ENCODE measurements at regions not wholly inside any gene's neighbourhood (a gene's known extent, or its start where the extent isn't known, plus 50 kb on each side); places are given as distances from the start of the nearest gene placed in this dataset.

GRCh38 chr12:125583071-125583470, 517.8 kb downstream of the AACS start:
- DNase-seq (ENCODE audit: extremely low spot score, unreplicated experiment), result no peak
- no peaks in the 10 kb centered on the region for H3K27me3 Mint-ChIP-seq (ENCODE audit: unreplicated experiment)
- H3K36me3 Mint-ChIP-seq (ENCODE audit: unreplicated experiment), result no peaks in the 10 kb centered on the region
- no peaks in the 10 kb centered on the region for H3K4me1 Mint-ChIP-seq (ENCODE audit: unreplicated experiment)
- peaks cover 55% of the 10 kb centered on the region for H3K9me3 Mint-ChIP-seq (ENCODE audit: unreplicated experiment)
- no peak overlapping the region for H3K4me3 Mint-ChIP-seq (ENCODE audit: unreplicated experiment)
- H3K27ac Mint-ChIP-seq (ENCODE audit: unreplicated experiment), result no peak overlapping the region
- TF ChIP-seq CTCF (IDR thresholded peaks at IDR 0.05), result no peak

GRCh38 chr12:125586441-125586840, 521.2 kb downstream of the AACS start:
- Mint-ChIP-seq H3K4me3 (ENCODE audit: unreplicated experiment) (no peak overlapping the region), H3K27ac (ENCODE audit: unreplicated experiment) (no peak overlapping the region), H3K4me1 (ENCODE audit: unreplicated experiment) (no peaks in the 10 kb centered on the region), H3K36me3 (ENCODE audit: unreplicated experiment) (no peaks in the 10 kb centered on the region), H3K9me3 (ENCODE audit: unreplicated experiment) (peaks cover 39% of the 10 kb centered on the region), H3K27me3 (ENCODE audit: unreplicated experiment) (no peaks in the 10 kb centered on the region)
- no peak for DNase-seq (ENCODE audit: extremely low spot score, unreplicated experiment)
- TF ChIP-seq CTCF (IDR thresholded peaks at IDR 0.05), result no peak

- no peak overlapping the region for H3K4me3 Mint-ChIP-seq (ENCODE audit: unreplicated experiment)
- no peaks in the 10 kb centered on the region for H3K27me3 Mint-ChIP-seq (ENCODE audit: unreplicated experiment)
- no peak for DNase-seq (ENCODE audit: extremely low spot score, unreplicated experiment)
- H3K36me3 Mint-ChIP-seq (ENCODE audit: unreplicated experiment), result no peaks in the 10 kb centered on the region
- H3K9me3 Mint-ChIP-seq (ENCODE audit: unreplicated experiment), result peaks cover 44% of the 10 kb centered on the region
- H3K27ac Mint-ChIP-seq (ENCODE audit: unreplicated experiment), result no peak overlapping the region
- TF ChIP-seq CTCF (IDR thresholded peaks at IDR 0.05), result no peak
- H3K4me1 Mint-ChIP-seq (ENCODE audit: unreplicated experiment), result no peaks in the 10 kb centered on the region
These were observed 528.0 kb downstream of the AACS start for GRCh38 chr12:125593269-125593668.

- Mint-ChIP-seq H3K36me3 (ENCODE audit: unreplicated experiment) (no peaks in the 10 kb centered on the region), H3K4me3 (ENCODE audit: unreplicated experiment) (no peak overlapping the region), H3K27me3 (ENCODE audit: unreplicated experiment) (no peaks in the 10 kb centered on the region), H3K4me1 (ENCODE audit: unreplicated experiment) (no peaks in the 10 kb centered on the region), H3K27ac (ENCODE audit: unreplicated experiment) (no peak overlapping the region), H3K9me3 (ENCODE audit: unreplicated experiment) (peaks cover 45% of the 10 kb centered on the region)
- TF ChIP-seq CTCF (IDR thresholded peaks at IDR 0.05), result no peak
- DNase-seq (ENCODE audit: extremely low spot score, unreplicated experiment), result no peak
These were observed 539.7 kb downstream of the AACS start for GRCh38 chr12:125604976-125605375.

GRCh38 chr12:125606312-125606711, 541.1 kb downstream of the AACS start:
- Mint-ChIP-seq H3K4me1 (ENCODE audit: unreplicated experiment) (no peaks in the 10 kb centered on the region), H3K9me3 (ENCODE audit: unreplicated experiment) (peaks cover 40% of the 10 kb centered on the region), H3K4me3 (ENCODE audit: unreplicated experiment) (no peak overlapping the region), H3K36me3 (ENCODE audit: unreplicated experiment) (no peaks in the 10 kb centered on the region), H3K27ac (ENCODE audit: unreplicated experiment) (no peak overlapping the region), H3K27me3 (ENCODE audit: unreplicated experiment) (no peaks in the 10 kb centered on the region)
- no peak for DNase-seq (ENCODE audit: extremely low spot score, unreplicated experiment)
- no peak for TF ChIP-seq CTCF (IDR thresholded peaks at IDR 0.05)

Data from osteocyte (in vitro differentiated cells).